ENCODE measurements at regions not wholly inside any gene's neighbourhood (a gene's known extent, or its start where the extent isn't known, plus 50 kb on each side); places are given as distances from the start of the nearest gene placed in this dataset.
"Not testable (repeated sequence)": the region's sequence is repeated elsewhere in the genome, so short reads cannot be mapped to it uniquely, and the experiment has no call there.

- DNase-seq (ENCODE audit: low read depth) = no peak
Observed at GRCh38 chr4:43435291-43435690, 542.8 kb downstream of the GRXCR1 start.

DNA sequence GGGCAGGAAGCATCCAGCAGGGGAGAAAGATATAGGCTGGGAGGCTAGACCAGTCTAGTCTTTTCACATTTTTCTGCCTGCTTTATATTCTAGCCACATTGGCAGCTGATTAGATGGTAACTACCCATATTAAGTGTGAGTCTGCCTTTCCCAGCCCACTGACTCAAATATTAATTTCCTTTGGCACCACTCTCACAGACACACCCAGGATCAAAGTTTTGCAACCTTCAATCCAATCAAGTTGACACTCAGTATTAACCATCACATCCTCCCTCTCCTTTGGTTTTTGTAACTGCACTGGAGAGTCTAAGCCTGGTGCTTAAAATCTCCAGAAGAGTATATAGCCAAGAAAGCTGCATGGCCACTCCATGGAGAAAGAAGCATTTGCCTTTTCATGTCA is 560.4 kb downstream of the GRXCR1 start:
- DNase-seq (ENCODE audit: low read depth) = no peak

DNA sequence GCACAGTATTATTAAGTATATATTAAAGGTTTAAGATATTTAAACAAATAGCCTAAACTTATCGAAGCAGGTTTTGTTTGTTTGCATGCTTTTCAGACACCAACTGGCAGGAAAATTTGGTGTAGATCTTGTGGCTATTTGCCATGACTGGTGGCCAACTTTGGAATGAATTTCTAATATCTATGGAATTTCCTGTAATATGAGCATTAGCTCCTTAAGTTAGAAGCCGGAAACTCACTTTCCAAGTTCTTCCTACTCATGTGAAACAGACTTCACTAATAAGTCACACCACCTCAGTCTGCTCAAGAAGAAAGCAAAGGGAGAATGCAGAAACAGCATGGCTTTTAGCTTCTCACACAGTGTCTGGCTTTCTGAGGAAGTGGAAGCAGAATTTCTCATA is 563.9 kb downstream of the GRXCR1 start:
- no peak for DNase-seq (ENCODE audit: low read depth)

- no peak for DNase-seq (ENCODE audit: low read depth)
Observed at GRCh38 chr4:43457866-43458265, 565.4 kb downstream of the GRXCR1 start.

GRCh38 chr4:43458293-43458692 is 565.8 kb downstream of the GRXCR1 start:
- DNase-seq (ENCODE audit: low read depth) = no peak

GRCh38 chr4:43471950-43472349 is 579.4 kb downstream of the GRXCR1 start:
- no peak for DNase-seq (ENCODE audit: low read depth)

DNA sequence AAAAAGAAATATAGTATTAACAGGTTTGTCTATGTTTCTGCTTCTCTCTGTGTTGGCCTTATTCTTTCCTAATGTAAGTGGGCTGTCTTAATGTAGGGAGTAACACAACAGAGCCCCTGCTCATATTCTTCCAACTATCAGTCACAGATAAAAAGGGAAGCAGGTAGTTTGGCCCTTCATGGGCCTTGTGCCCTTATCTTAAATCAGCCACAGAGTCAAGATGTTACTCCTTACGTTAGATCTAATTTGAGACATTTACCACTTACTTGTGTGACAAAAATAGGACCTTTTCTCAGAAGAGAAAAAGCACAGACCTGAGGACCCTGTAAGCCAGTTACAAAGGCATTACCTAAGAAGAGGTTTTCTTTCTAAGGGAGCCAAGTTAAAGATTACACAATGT is 589.0 kb downstream of the GRXCR1 start:
- DNase-seq (ENCODE audit: low read depth) = no peak

DNA sequence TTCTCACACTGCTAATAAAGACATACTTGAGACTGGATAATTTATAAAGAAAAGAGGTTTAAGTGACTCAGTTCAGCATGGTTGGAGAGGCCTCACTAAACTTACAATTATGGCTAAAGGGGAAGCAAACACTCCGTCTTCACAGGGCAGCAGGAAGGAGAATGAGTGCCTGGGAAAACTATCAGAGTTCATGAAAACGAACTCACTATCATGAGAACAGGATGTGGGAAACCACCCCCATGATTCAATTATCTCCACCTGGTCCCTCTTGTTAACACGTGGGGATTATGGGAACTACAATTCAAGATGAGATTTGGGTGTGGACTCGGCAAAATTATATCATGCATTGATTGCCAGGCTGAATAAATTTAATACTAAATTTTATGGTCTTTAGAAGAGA is 592.7 kb downstream of the GRXCR1 start:
- no peak for DNase-seq (ENCODE audit: low read depth)

GRCh38 chr4:43496188-43496587 is 603.7 kb downstream of the GRXCR1 start:
- no peak for DNase-seq (ENCODE audit: low read depth)

DNA sequence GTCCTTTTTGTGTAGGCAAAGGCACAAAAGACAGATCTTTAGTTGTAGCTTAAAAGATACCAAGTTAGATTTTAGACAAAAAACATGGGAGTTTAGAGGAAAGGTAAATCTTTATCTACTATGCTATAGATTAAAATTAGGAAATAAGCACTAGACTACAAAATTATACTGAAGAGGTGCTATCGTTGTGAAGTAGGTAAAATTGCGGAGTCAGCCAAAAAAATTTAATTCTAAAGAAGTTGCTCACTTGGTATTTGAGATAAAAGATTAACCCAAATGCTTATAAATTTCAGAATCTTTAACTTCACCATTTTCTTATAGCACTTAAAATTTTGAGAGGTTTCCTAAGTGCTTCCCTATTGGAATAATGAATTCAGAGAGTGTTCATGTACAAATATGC is 604.1 kb downstream of the GRXCR1 start:
- DNase-seq (ENCODE audit: low read depth) = no peak

GRCh38 chr4:43505823-43506222 is 613.3 kb downstream of the GRXCR1 start:
- not testable (repeated sequence) for DNase-seq (ENCODE audit: low read depth)

GRCh38 chr4:43512253-43512652 is 619.7 kb downstream of the GRXCR1 start:
- DNase-seq (ENCODE audit: low read depth) = no peak

DNA sequence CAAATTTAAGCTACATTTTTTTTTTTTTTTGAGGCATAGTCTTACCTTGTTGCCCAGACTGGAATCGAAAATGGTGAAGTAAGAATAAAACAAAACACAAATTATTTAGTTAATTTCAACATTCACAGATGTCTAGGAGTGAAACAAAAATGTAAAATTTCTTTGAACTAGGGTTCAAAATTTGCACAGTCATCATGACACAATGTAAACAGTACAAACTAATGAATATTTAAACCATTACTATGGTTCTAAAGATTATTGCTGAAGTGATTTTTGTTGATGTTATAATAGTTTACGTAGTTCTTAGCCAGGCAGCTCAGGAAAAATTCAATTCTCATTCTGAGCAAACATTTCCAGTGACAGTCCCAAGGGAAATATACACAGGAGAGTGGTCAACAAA is 633.1 kb downstream of the GRXCR1 start:
- DNase-seq (ENCODE audit: low read depth) = no peak

- DNase-seq (ENCODE audit: low read depth) = no peak
Observed at GRCh38 chr4:43547561-43547960, 655.0 kb downstream of the GRXCR1 start.

DNA sequence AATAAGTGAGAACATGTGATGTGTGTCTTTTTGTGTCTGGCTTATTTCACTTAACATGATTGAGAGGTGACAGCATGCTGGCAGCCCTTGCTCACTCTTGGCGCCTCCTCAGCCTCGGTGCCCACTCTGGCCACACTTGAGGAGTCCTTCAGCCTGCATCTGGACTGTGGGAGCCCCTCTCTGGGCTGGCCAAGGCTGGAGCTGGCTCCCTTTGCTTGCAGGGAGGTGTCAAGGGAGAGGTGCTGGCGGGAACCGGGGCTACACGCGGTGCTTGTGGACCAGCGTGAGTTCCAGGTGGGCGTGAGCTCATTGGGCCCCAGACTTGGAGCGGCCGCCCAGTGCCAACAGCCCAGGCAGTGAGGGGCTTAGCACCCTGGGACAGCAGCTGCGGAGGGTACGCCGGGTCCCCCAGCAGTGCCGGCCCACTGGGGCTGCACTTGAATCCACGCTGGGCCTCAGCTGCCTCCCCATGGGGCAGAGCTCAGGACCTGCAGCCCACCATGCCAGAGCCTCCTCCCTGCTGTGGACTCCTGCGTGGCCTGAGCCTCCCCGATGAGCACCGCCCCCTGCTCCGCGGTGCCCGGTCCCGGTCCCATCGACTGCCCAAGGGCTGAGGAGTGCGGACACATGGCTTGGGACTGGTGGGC is 658.6 kb downstream of the GRXCR1 start:
- no peak for DNase-seq (ENCODE audit: low read depth)

GRCh38 chr4:43556262-43556661 is 663.7 kb downstream of the GRXCR1 start:
- DNase-seq (ENCODE audit: low read depth) = no peak

DNA sequence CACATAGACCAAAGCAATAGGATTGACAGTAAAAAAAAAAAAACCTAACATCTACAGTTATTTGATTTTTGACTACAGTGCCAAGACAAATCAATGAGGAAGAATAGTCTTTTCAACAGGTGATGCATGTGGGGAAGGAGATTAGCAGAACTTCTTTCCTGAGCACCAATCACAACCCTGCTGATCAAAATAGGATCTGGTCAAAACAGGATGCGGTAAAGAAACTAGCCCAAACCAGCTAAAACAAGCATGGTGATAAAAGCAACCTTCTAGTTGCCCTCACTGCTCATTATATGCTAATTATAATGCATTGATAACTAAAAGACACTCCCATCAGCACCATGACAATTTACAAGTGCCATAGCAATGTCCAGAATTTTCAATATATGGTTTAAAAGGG is 667.5 kb downstream of the GRXCR1 start:
- no peak for DNase-seq (ENCODE audit: low read depth)

DNA sequence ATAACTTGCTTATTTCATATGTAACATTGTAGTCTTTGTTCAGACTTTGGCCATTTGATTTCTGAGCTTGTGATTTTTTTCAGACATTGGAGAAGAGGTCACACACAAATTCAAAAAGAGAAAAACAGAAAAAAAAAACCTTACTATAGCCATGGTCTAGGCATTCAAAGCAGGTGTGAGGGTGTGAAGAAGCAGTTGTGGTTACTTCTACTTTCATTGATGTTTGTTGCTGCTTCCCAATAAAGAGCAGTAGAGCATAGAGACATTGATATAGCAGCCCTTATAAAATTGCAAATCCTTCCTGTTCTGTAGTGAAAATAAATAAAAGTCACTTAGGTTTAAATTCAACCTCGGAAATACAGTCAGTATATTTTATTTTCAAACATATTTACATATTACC is 671.6 kb downstream of the GRXCR1 start:
- no peak for DNase-seq (ENCODE audit: low read depth)

- DNase-seq (ENCODE audit: low read depth) = no peak
Observed at GRCh38 chr4:43564591-43564990, 672.1 kb downstream of the GRXCR1 start.

GRCh38 chr4:43567644-43568043 is 675.1 kb downstream of the GRXCR1 start:
- DNase-seq (ENCODE audit: low read depth) = no peak

DNA sequence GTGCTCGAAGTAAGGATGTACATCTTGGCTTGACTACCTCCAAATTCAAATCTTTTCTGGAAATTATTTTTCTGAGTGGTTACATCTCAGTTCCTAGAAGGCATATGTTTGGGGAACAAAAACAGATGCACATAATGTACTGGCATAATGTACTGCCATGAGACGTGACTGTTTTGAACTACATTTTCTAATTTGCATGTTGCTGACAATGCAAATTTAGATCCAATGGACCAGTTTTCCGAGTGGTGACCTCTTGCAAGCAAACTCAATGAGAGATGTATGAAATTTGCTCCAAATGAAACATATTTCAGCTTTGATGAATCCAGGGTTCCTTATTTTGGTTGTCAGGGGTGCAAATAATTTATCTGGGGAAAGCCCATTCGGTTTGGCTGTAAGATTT is 694.3 kb downstream of the GRXCR1 start:
- DNase-seq (ENCODE audit: low read depth) = no peak

GRCh38 chr4:43587758-43588157 is 695.2 kb downstream of the GRXCR1 start:
- DNase-seq (ENCODE audit: low read depth) = no peak

DNA sequence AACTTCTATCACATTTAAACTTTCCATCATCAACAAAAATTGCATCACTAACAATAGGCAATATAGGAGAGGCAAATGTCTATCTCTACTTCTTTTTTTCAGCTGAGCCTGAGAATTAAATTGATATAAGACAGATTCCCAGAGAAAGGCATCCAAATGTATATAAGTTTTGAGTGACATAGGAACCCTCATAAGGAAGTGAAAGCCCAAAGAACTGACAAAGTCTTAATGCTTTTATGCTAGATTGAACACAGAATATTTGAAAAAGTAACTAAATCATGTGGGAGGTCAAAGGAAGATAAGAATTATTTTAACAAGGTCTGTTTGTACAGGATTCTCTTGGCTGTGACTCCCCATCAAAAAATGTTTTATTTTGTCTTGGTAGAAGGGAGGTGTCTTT is 714.9 kb downstream of the GRXCR1 start:
- DNase-seq (ENCODE audit: low read depth) = no peak

DNA sequence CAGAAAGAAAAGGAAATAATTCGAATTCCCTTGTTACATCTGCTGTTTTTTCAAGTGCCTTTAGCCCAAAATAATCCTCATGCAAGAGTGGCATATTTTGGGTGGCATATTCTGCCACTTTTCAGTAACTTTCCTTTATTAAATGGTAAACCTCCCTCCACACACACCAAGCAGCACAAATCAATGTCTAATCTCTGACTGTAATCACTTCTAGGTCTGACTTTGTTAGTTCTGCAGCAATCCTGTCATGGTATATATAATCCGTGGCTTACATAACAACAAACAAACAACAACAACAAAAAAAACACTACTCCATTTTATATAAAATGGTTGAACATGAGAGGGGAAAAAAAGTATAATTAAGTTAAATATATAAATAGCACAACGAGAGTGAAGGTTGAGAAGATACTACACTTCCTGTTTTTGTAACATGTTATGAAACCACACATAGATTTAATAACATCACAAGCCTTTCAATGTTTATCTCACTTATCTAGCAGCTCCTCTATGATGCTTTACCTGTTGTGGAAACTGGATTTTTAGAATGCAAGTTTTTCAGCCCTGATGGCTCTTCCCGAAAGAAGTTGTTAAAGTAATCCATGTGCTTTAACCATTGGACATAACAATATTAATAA is 715.4 kb downstream of the GRXCR1 start:
- DNase-seq (ENCODE audit: low read depth) = no peak

All from stimulated activated CD8-positive, alpha-beta memory T cell treated with anti-CD3 and anti-CD28 coated beads, Interleukin-4, amount 100 ng/mL, for 24 hours (primary cell).